ENCODE measurements at regions not wholly inside any gene's neighbourhood (a gene's known extent, or its start where the extent isn't known, plus 50 kb on each side); places are given as distances from the start of the nearest gene placed in this dataset.

DNA sequence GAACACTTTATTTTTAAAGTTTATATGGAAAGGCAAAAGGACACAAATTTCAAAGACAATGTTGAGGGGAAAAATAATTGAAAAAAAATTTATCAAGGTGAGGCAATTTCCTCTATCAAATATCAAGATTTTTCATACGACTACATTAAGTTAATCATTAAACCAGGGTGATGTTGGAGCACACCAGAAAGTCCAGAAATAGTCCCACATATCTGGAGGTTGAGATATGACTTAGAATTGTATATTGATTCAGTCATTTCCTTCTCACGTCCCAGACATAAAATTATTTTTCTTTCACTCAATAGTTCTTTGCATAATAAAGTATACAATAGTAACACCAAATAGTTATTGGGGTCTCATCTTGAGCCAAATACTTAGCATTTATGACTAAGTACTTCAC lies 605.1 kb downstream of the NUP35 start:
- TF ChIP-seq POLR2AphosphoS5 (IDR thresholded peaks at IDR 0.05; ENCODE audit: low read depth, low read length) (no peak), CTCF (IDR thresholded peaks at IDR 0.05 in 2 of 3, conservative IDR thresholded peaks at IDR 0.05 in 1 of 3; ENCODE audit: borderline replicate concordance in 1 of 3, insufficient read depth in 1 of 3, low read depth in 2 of 3, low read length in 2 of 3) (no peak), POLR2A (IDR thresholded peaks at IDR 0.05; ENCODE audit: borderline replicate concordance, extremely low read depth, insufficient read depth, insufficient read length) (no peak), EZH2 (IDR thresholded peaks at IDR 0.05) (no peak), EGR1 (IDR thresholded peaks at IDR 0.05; ENCODE audit: low read depth) (no peak), ZBTB33 (IDR thresholded peaks at IDR 0.05; ENCODE audit: extremely low read depth, insufficient replicate concordance, low read length) (no peak), SP1 (IDR thresholded peaks at IDR 0.05; ENCODE audit: low read depth) (no peak), EZH2phosphoT487 (IDR thresholded peaks at IDR 0.05; ENCODE audit: borderline replicate concordance) (no peak), RAD21 (IDR thresholded peaks at IDR 0.05; ENCODE audit: low read depth) (no peak), REST (IDR thresholded peaks at IDR 0.05; ENCODE audit: low read depth) (no peak), YY1 (IDR thresholded peaks at IDR 0.05; ENCODE audit: extremely low read depth, insufficient replicate concordance, low read depth, low read length) (no peak)
